ENCODE measurements at regions not wholly inside any gene's neighbourhood (a gene's known extent, or its start where the extent isn't known, plus 50 kb on each side); places are given as distances from the start of the nearest gene placed in this dataset.
"Not testable (repeated sequence)": the region's sequence is repeated elsewhere in the genome, so short reads cannot be mapped to it uniquely, and the experiment has no call there.

DNA sequence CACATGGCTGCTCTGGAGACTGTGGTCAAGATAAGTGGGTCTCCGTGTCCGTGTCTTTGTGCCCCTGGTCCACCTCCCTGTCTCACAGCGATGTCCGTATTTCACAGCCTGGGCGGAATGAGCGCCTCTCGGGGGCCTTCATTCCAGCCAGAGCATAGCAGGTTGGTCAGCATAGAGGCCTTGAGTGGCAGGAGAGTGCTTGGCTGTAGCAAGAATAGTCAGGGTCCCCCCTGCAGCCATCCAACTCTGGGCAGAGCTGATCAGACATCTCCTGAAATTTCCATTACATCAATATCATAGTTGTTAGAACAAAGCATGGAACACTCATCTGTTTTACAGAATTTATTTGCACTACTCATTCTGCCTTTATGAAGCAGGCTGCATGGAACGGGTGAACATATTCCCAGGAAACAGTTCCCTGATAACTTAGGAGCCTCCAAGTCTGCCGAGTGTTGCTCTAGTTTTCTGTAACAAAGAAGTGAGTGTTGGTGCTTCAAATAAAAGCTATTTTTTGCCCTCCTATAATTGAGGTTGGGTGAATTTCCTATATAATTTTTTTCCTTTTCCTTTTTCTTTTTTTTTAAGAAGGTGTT lies 255.3 kb downstream of the INHBA start:
- DNase-seq (ENCODE audit: extremely low read depth in 1 of 11, low read depth in 9 of 11, low spot score in 4 of 11), result no peak

DNA sequence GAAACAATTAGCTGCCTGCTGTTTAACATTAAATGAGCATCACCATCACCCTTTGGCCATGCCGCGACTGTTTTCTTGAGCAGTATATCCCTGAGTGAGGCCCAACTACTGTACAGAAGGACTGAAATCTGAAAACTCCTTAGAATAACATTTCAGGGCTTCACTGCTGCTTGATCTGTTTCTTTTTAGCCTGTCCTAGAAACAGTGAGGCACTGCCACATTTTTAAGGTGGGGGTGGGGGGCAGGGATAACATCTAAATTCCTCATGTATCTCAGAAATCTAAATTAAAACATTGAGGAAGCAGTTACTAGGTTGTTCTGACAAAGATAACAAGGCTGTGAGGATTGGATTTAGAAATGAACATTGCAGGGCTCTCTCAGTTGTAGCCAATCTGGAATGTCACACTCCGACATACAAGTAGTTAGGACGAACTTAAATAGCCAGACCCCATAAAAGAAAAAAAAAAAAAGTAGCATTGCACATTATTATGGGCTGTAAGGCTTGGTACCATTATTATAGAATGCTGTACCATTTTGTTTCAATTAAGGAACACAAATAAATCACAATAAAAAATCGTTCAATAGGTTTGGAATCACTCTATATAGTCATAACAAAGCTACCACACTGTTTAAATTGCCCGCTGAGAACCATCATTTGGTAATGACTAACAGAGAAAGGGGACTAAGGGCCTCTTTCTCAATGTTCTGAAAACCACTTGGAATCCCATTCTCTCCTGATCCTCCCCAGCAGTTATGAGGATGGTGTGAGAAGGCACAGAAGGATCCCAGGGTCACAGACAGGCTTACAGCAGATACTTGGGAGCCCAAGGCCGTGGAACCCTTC lies 256.1 kb downstream of the INHBA start:
- DNase-seq (ENCODE audit: extremely low read depth in 1 of 11, low read depth in 9 of 11, low spot score in 4 of 11), result no peak

DNA sequence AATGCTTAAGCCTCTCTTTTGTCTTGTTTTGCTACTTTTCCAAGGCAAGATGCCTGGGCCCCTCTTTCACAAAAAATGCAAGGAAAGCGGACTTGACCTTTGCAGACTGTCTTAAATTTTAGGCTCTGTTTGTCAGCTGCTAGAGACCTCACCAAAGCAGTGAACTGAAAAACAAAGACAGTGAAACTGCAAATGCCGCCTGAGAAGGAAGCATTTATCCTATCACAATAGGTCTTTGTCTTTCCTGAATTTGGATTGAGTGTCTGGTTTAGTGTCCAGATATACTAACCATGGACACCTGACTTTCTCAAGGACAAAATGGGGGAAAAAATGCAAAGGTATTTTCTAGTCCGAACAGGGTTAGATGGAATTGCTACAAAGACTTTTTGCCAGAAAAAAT lies 256.9 kb downstream of the INHBA start:
- DNase-seq (ENCODE audit: extremely low read depth in 1 of 11, low read depth in 9 of 11, low spot score in 4 of 11), result no peak

DNA sequence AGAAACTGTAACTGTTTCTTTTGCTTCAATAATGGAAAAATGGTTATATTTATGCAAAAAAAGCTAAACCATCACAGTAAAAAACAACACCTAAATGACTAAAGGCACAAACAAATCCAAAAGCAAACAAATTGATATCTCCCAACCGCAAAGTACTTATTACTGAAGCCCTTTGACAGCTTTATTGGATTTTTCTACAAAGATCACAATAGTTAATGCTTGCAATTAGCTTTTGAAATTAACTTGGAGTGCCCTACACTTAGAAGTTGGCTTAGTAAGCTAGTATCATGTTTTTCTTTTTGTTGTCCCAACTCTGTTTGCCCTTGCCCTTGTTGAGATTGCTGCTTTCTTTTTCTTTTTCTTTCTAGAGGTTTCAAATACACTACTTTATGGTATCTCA lies 257.5 kb downstream of the INHBA start:
- DNase-seq (ENCODE audit: extremely low read depth in 1 of 11, low read depth in 9 of 11, low spot score in 4 of 11), result no peak

DNA sequence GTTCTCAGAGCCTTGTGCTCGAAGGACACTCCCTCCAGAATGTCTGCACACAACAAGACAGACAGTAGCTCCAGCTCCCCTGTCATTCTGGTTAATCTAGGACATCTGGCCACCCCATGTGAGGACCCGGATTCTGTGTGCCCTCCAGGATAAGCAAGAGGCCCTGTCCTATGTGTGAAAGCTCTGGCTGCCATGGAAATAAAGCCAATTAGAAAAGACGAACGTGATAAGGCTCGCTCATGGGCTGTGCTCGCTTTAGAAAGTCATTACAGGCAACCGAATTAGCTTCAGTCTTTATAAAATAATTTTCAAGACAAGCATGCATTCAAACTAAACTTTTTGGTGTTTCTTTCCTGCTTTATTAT lies 263.4 kb downstream of the INHBA start:
- DNase-seq (ENCODE audit: extremely low read depth in 1 of 11, low read depth in 9 of 11, low spot score in 4 of 11), result no peak

DNA sequence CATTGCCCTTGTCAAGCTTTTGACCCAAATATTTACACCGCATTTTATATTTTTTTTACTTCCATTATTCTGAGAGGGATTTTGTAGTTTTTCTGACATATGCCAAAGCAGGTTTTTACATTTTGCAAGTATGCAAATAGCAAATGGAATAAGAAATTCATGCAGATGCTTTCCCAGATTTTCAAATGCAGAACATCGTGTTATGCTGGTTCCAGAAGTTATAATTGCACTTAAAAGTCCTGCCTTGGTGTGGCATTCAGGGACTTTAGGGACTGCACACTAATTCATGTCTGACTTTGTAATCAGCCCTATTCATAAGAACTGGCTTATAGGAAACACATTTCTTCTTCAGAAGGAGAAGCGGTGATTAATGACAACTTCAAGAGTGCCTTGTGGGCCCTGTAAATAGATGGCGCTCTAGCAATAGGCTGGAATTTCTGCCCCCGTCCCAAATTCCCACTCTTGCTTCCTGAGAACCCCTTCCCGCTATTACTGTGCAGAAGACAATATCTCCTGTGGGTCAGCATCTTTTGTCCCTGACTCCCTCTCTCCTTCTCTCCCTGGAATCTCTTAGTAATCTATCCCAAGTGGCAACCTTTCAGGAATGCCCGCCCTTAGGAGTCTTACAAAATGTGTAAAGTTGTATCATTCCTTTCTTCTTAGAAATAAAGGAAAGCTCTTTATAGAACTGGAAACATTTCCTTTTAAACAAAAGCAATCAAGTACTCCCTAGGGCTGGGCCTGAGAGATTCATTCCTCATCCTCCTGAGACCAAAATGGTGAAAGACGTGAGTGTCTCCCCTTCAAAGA lies 264.0 kb downstream of the INHBA start:
- DNase-seq (ENCODE audit: extremely low read depth in 1 of 11, low read depth in 9 of 11, low spot score in 4 of 11), result no peak

DNA sequence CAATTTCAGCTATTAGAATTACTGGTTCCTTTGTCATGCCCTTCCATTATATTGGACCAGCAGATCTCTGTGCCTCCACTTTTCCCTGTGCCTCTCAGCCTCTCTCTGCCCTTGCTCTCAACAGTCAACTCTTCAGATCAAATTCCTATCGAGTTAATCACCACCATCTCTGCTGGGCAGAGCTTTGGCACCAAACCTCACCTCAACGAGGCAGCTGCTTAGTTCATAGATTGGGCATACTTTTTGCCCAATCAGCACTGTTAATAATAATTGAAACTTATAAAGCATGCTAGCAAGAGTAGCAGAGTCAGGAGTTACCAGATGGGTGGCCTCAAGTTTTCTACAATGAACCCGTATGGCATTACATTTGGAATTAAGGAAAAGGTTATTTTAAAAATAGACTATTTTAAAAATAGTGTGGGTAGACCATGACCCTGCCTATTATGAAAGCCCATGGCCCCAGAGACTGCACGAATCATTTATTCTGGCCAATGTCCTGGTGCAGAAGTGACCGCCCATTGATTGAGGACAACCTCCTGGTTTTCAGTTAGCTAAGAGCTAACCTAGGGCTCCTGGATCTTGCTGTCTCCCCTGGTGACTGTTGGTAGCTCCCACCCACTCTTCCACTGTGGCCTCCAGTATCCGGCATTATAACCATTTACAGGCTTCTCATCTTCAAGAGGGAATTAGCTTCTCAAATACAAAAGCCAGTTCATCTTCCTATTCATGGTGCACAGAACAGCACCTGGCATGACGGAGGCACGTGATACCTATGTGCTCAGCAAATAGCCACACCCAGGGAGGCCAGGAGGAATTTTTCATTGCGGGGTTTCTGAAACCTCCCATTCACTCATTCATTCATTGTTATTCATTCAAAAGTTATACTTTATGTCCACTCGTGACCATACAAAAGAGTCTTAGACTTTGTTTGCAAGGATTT lies 265.4 kb downstream of the INHBA start:
- DNase-seq (ENCODE audit: extremely low read depth in 1 of 11, low read depth in 9 of 11, low spot score in 4 of 11), result no peak

DNA sequence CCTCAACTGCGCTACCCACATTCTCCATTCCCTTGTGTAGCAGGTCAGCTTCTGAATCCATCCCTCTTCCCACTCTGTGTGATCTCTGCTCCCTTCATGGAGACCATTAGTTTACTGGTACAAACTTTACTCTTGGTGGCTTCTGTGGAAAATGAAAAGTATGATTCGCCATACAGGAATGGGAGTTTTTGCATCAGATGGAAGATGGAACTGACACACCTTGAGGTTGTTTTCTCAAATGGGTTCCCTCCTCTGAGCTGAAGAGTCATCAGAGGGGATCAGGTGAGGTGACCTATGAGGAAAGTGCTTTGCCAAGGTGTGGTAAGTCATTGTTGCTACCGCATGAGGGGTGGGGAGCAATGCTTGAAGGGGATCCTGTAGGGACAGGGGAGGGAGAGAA lies 266.8 kb downstream of the INHBA start:
- DNase-seq (ENCODE audit: extremely low read depth in 1 of 11, low read depth in 9 of 11, low spot score in 4 of 11), result no peak

DNA sequence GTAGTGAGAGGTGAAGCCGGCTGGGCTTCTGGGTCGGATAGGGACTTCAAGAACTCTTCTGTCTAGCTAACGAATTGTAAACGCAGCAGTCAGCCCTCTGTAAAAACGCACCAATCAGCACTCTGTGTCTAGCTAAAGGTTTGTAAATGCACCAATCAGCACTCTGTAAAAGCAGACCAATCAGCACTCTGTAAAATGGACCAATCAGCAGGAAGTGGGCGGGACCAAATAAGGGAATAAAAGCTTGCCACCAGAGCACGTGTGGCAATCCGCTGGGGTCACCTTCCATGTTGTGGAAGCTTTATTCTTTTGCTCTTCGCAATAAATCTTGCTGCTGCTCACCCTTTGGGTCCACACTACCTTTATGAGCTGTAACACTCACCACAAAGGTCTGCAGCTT lies 267.9 kb downstream of the INHBA start:
- DNase-seq (ENCODE audit: extremely low read depth in 1 of 11, low read depth in 9 of 11, low spot score in 4 of 11), result not testable (repeated sequence)

DNA sequence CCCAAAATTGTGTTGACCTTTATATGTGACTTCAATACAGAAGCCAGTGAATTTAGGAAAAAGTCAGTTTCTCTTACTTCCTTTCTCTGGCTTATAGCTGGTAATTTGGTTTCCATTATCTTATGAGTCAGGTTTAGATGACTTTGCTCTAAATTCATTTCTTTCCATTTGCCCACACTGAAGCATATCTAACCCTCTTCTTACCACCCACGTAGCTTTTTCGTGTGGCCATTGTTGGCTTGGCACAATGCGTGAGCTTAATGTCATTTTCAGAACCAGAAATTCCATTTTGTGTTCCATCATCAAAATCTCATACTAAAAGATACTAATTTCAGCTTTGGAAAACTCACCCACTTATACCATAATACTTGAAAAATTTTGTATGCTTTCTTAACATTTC lies 271.2 kb downstream of the INHBA start:
- no peak for DNase-seq (ENCODE audit: extremely low read depth in 1 of 11, low read depth in 9 of 11, low spot score in 4 of 11)

DNA sequence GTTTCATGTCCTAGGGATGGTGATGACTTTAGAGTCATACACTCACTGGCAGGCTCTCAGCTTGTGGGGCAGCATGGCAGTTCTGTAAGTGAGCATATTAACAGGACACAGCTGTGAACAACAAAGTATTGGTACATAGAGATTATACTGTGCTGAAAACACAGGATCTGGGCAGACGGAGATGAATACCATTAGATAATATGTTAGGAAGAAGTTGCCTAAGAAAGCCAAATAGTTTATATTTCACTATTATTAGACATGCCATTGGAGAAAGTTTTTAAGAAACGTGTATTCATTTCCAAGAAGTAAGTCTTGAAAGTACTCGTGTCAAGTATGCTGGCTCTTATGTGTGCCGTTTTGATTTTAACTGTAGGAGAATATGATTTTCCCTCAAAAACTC lies 274.5 kb downstream of the INHBA start:
- DNase-seq (ENCODE audit: extremely low read depth in 1 of 11, low read depth in 9 of 11, low spot score in 4 of 11), result no peak

DNA sequence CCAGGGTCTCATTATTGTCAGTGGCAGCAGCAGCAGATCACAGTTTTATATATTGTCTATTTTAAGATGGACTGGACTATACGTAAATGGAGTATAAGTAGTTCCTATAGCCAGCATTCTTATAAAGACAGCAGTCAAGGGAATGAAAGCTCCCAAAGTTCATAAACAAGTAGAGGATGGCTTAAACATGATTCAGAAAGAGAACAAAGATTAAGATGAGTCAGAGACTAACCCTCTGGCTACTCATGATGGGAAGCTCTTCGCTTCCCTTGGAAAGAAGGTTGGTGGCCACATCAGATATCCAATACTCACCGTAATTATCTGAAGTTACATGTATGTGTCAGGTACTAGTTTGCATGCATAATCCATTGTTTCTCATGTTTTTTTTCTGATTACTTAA lies 277.0 kb downstream of the INHBA start:
- DNase-seq (ENCODE audit: extremely low read depth in 1 of 11, low read depth in 9 of 11, low spot score in 4 of 11), result no peak

DNA sequence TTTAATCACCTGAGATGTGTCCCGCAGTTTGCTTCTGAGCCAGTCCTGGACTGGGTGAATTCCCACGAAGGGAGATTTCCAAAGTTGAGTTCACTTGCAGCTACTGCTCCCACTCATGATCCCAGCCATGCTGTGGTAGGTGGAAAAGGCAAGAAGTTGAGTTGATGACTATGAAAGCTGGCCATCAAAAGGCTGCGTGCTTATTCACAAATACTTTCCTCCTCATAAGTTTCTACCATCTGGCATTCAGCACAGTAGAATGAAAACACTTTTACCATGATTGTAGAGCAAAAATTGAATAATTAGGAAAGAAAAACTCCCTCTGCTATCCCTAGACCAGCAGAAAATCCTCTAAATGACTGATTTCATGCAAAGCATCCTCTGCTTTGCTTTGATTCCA lies 281.8 kb downstream of the INHBA start:
- no peak for DNase-seq (ENCODE audit: extremely low read depth in 1 of 11, low read depth in 9 of 11, low spot score in 4 of 11)

DNA sequence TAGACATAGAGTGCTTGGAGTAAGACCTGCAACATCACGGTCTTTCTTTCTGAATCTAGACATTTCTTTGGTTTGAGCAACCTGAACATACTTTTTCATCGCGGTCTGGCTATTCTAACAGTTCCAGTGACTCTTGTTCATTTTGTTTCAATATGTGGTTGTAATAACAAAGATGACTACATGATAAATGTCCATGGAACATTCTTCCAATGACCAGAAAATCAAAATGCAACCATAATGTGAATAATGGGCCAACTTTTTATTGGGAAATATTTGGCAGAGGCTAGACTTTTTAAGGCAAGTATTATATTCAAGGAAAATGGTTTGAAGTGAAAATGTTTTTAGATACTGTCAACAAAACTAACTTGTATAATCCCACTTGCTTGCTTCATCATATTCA lies 282.5 kb downstream of the INHBA start:
- no peak for DNase-seq (ENCODE audit: extremely low read depth in 1 of 11, low read depth in 9 of 11, low spot score in 4 of 11)

DNA sequence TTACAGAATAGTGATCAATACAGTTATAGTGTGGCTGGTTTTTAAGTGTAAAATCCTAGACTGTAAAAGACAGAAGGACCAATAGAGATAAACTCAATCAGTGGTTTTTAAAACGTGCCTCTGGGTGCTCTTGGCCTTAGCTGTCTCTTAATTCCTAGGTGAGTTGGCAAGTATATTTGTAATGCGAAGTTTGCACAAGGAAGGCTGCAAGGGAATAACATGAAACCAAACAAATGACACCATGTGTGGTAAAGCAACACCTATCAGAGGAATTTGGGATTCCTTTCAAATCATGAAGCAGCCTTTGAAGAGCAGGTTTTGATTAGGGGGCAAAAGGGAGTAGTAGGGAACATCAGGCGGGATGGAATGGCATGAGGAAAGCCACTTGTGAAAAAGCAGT lies 284.6 kb downstream of the INHBA start:
- DNase-seq (ENCODE audit: extremely low read depth in 1 of 11, low read depth in 9 of 11, low spot score in 4 of 11), result no peak

DNA sequence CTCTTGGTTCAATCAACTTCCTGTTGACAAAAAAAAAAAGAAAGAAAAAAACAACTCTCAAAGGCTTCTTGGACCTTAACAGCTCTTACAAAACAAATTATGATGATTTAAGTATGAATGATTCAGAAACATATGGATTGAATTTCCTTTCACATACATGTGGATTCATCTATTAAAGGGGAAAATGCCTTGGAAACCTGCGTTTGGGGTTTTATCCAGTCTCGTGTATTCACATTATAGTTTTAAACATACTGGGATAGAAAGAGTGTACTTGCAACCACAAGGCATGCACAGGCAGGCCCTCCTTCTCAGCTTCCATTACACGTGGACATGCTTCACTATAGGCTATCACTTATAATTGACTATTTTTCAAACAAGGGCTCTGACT lies 286.7 kb downstream of the INHBA start:
- no peak for DNase-seq (ENCODE audit: extremely low read depth in 1 of 11, low read depth in 9 of 11, low spot score in 4 of 11)

DNA sequence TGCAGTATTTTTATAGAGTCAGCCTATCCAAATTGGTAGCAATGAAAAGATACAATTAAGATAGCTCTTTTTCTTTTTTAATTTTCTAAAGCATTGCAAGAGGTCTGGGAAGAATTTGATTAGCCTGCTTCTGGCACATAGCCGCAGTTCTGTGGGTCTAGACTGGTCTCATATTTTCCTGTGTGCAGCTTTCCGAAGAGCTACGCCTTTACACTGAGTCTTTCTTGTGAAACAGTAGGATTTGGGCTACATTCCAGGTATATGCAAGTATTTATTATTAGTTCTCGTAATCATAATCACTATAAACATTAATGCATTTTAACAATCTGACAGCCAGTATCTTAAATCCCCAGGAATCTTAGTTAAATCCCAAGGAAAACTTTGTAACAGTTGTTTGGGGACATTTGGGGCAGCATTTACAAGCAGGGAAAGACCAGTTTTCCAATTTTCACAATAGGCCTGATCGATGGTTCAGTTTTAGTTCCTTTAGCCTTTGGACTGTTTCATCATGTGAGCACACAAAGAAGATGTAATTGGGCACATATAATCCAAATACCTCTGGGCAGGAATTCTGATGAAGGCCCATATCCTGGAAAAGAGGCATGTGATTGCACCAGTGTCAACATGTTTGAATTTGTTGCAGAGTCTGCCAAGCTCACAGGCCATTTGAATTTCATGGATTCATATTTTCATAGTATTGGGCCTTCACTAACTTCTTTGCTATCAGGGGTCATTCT lies 287.3 kb downstream of the INHBA start:
- DNase-seq (ENCODE audit: extremely low read depth in 1 of 11, low read depth in 9 of 11, low spot score in 4 of 11), result no peak

DNA sequence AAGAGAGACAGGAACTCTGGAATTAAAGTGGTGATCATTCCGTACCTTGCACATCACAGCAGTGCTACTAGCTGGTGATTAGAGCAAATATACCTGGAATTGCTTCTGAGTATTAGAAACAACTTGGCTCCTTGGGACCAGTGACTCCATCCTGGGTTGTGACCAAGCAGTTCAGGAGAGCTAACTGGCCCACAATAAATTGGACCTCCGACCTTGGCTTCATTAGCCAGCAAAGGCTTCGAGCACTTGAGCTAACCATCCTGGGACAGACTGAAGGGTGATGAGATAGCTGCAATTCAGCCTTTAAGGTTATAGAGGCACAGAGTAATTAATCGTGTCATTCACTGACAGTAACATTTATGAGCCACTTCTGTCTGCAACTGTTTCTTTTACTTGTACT lies 287.8 kb downstream of the INHBA start:
- no peak for DNase-seq (ENCODE audit: extremely low read depth in 1 of 11, low read depth in 9 of 11, low spot score in 4 of 11)

Data from renal cortex interstitium (tissue), 11 donors.